Epithelial cell of esophagus (primary cell): ENCODE measurements at regions not wholly inside any gene's neighbourhood (a gene's known extent, or its start where the extent isn't known, plus 50 kb on each side); places are given as distances from the start of the nearest gene placed in this dataset.
"Not testable (repeated sequence)": the region's sequence is repeated elsewhere in the genome, so short reads cannot be mapped to it uniquely, and the experiment has no call there.

Experiments used
- DNase-seq: peaks from one replicate; pipeline ENCODE4 v3.0.0; 2010; ENCODE audit warnings: low read depth
- H3K4me3 ChIP-seq: 2 replicates; pipeline ENCODE4 v1.5.1; 2011; ENCODE audit warnings: mild to moderate bottlenecking, low read length, control low read depth
- TF ChIP-seq, protein P1 (sequence below): IDR thresholded peaks from 2 replicates; pipeline ENCODE4 v1.5.1; 2011; ENCODE audit warnings: low read depth, mild to moderate bottlenecking, low read length, control low read depth, inconsistent platforms; ENCODE audit not compliant: insufficient read depth; ENCODE audit errors: missing control alignments

DNA sequence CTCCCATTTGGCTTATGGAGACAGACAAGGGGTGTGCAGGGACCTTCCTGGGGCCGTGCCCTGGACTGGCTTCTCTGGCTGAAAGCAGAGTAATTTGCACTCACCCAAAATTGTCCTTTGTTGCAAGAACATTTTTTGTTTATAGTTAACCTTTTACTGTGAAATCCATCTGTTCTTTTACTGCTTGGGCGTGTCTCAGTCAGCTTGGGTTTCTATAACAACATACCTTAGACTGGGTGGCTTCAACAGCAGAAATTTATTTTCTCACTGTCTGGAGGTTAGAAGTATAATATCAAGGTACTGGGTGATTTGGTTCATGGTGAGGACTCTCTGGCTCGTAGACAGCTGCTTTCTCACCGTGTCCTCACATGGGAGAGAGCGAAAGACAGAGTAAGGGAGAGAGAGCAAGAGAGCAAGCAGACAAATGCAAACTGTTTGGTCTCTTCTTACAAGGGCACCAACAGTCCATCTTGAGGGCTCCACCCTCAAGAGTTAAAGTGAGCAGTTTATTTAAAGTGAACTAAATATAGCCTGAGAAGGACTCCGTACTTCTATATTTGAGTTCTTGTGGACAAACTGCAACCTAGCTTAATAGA lies 131.0 kb upstream of the NPY start:
- no peak for DNase-seq
- H3K4me3 ChIP-seq, result no peak overlapping the region
- TF ChIP-seq, protein P1, sequence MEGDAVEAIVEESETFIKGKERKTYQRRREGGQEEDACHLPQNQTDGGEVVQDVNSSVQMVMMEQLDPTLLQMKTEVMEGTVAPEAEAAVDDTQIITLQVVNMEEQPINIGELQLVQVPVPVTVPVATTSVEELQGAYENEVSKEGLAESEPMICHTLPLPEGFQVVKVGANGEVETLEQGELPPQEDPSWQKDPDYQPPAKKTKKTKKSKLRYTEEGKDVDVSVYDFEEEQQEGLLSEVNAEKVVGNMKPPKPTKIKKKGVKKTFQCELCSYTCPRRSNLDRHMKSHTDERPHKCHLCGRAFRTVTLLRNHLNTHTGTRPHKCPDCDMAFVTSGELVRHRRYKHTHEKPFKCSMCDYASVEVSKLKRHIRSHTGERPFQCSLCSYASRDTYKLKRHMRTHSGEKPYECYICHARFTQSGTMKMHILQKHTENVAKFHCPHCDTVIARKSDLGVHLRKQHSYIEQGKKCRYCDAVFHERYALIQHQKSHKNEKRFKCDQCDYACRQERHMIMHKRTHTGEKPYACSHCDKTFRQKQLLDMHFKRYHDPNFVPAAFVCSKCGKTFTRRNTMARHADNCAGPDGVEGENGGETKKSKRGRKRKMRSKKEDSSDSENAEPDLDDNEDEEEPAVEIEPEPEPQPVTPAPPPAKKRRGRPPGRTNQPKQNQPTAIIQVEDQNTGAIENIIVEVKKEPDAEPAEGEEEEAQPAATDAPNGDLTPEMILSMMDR, result no peak

DNA sequence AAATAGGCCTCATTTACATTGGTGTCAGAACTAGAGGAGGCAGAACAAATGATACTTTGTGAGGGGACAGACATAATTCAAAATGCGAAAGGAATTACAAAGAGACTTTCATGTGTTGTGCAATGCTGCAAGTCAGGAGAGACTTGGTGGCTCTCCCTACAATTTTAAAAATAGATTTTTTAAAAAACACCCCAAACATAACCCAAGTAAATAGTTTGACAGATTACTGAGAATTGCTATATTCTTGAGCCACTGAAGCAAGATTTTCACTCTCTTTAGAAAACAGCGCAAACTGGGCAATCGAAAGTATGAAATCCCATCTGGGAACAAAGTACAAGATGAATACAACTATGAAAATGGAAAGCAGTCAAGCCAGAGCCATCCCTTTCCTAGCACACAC lies 126.3 kb upstream of the NPY start:
- DNase-seq, result no peak
- no peak overlapping the region for H3K4me3 ChIP-seq
- TF ChIP-seq, protein P1, result no peak

DNA sequence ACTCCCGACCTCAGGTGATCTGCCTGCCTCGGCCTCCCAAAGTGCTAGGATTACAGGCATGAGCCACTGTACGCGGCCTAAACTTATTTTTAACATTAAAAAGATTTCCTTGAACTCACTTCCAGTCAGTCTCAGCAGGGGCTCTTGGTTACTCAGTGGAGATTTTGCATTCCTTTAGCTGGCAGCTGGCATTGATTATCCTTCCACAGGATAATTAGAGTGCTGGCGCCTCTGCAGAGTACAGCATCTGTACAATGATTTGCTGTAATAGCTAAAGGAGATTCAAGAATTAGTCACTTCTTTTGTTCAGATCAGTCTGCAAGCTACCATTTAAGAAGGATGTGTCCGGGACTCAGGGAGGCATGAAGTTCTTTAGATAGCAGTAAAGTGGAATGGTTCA lies 125.0 kb upstream of the NPY start:
- TF ChIP-seq, protein P1, result no peak
- no peak for DNase-seq
- H3K4me3 ChIP-seq, result no peak overlapping the region

DNA sequence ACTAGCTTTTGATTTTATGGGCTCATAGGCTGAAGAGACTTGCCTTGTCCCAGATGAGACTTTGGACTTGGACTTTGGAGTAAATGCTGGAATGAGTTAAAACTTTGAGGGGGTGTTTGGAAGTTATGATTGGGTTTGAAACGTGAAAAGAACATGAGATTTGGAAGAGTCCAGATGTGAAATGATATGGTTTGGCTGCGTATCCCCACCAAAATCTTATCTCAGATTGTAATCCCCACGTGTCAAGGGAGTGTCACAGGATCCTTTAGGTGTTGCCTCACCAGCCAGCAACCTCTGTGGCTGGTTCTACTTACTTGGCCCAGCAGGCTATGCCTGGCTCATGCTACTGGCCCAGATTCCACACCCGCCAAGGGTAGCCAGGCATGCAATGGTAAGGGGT lies 119.6 kb upstream of the NPY start:
- no peak overlapping the region for H3K4me3 ChIP-seq
- DNase-seq, result no peak
- TF ChIP-seq, protein P1, result no peak

DNA sequence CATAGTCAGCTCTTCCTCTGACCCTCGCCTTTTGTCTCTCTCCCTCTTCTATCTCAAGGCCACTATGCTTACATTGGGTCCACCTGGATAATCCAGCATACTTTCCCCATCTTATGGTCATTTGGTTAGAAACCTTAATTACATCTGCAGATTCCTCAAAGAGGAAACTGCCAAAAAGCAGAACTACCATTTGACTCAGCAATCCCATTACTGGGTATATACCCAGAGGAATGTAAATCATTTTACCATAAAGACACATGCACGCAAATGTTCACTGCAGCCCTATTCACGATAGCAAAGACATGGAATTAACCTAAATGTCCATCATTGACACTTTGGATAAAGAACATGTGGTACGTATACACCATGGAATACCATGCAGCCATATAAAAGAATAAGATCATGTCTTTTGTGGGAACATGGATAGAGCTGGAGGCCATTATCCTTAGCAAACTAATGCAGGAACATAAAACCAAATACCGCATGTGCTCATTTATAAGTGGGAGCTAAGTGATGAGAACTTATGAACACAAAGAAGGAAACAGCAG lies 114.8 kb upstream of the NPY start:
- TF ChIP-seq, protein P1, result no peak
- no peak for DNase-seq
- no peak overlapping the region for H3K4me3 ChIP-seq

DNA sequence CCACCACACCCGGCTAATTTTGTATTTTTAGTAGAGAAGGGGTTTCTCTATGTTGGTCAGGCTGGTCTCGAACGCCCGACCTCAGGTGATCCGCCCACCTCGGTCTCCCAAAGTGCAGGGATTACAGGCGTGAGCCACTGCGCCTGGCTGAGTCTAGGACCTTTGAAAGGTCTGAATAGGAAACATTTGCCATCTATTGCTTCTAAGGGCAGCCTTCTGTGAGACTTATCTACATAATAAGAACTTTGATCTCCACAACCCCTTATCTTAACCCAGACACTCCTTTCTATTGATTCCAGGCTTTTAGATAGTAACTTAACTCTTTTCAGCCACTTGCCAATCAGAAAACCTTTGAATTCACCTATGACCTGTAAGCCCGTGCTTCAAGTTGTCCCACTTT lies 112.0 kb upstream of the NPY start:
- not testable (repeated sequence) for H3K4me3 ChIP-seq, DNase-seq

DNA sequence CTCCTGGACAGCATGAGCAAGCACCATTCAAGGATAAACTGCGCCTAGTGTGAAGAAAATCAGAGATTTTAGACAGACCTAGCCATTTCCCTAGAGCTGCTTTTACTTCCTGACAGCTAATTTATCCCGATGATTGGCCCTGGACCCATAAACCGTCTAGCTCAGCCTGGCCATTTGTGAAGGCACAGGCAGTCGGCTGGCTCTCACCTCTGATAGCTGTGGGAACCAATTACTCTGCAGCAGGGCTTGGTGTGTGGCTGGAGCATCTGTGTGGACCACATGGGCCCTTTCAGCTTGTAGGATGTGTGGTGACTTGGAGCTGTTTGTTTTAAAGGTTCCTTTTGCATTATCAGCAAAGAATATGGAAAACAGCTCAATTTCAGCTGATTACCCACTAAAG lies 111.1 kb upstream of the NPY start:
- no peak for DNase-seq
- TF ChIP-seq, protein P1, result no peak
- no peak overlapping the region for H3K4me3 ChIP-seq

DNA sequence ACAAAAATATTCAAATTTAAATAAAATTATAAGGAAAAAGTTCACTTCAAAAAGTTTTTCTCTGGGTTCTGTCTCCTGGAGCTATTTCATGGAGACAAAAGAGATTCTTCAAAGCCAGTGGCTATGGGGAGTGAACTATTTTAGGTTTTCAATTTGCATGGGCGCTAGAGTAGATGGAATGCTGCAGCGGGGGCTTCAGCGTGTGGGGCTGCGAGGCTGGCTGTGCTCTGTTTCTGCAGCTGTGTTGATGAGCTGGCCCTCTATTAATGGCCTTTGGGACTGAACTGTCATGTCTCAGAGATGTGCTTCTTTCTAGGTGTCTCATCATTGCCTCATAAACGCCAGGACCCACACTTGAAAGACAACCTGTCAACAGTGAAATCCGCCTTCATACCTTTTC lies 108.4 kb upstream of the NPY start:
- DNase-seq, result no peak
- TF ChIP-seq, protein P1, result no peak
- no peak overlapping the region for H3K4me3 ChIP-seq
